Ishikawa (cell line): ENCODE measurements at regions not wholly inside any gene's neighbourhood (a gene's known extent, or its start where the extent isn't known, plus 50 kb on each side); places are given as distances from the start of the nearest gene placed in this dataset.

Experiments
- CEBPB ChIP-seq: IDR thresholded peaks from 2 replicates; pipeline ENCODE4 v1.6.1; 2012
- CREB1 ChIP-seq: IDR thresholded peaks from 2 replicates; pipeline ENCODE4 v1.6.1; 2012; ENCODE audit warnings: low read depth
- EGR1 ChIP-seq: IDR thresholded peaks from 2 replicates; pipeline ENCODE4 v1.6.1; 2012
- EP300 ChIP-seq: IDR thresholded peaks from 2 replicates; pipeline ENCODE4 v1.6.1; 2012; ENCODE audit warnings: borderline replicate concordance
- FOXM1 ChIP-seq: IDR thresholded peaks from 2 replicates; pipeline ENCODE4 v1.6.1; 2012; ENCODE audit warnings: low read depth, borderline replicate concordance
- NFIC ChIP-seq: IDR thresholded peaks from 2 replicates; pipeline ENCODE4 v1.6.1; 2012
- RAD21 ChIP-seq: IDR thresholded peaks from 2 replicates; pipeline ENCODE4 v1.6.1; 2012; ENCODE audit warnings: low read depth
- TAF1 ChIP-seq: IDR thresholded peaks from 2 replicates; pipeline ENCODE4 v1.6.1; 2012; ENCODE audit warnings: low read depth, mild to moderate bottlenecking
- TCF12 ChIP-seq: IDR thresholded peaks from 2 replicates; pipeline ENCODE4 v1.6.1; 2012; ENCODE audit warnings: low read depth
- TEAD4 ChIP-seq: IDR thresholded peaks from 2 replicates; pipeline ENCODE4 v1.6.1; 2012
- YY1 ChIP-seq: IDR thresholded peaks from 2 replicates; pipeline ENCODE4 v1.6.1; 2012; ENCODE audit warnings: low read depth
- ZBTB7A ChIP-seq: IDR thresholded peaks from 2 replicates; pipeline ENCODE4 v1.6.1; 2012; ENCODE audit warnings: low read depth
- TF ChIP-seq, protein P1 (sequence below): IDR thresholded peaks from 2 replicates; pipeline ENCODE4 v1.6.1; 2012
- TF ChIP-seq, protein P2 (sequence below): IDR thresholded peaks from 2 replicates; pipeline ENCODE4 v1.6.1; 2012
- TF ChIP-seq, protein P3 (sequence below): IDR thresholded peaks from 2 replicates; pipeline ENCODE4 v1.6.1; 2012; ENCODE audit warnings: low read depth, mild to moderate bottlenecking

DNA sequence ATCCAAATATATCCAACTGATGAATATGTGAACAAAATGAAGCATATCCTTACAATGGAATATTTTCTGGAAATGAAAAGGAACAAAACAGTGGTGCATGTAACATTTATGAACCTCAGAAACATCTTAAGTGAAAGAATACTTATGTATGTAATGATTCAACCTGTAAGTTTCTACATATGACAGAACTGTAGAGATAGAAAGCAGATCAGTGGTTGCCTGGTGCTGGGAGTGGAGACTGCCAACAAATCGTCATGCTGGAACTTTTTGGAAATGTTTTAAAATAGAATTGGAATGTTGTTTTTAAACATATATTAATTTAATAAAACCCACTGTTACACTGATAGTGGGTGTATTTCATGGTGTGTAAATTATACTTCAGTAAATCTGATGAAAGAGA lies 667.5 kb downstream of the RAPGEF2 start:
- TF ChIP-seq FOXM1: no peak

DNA sequence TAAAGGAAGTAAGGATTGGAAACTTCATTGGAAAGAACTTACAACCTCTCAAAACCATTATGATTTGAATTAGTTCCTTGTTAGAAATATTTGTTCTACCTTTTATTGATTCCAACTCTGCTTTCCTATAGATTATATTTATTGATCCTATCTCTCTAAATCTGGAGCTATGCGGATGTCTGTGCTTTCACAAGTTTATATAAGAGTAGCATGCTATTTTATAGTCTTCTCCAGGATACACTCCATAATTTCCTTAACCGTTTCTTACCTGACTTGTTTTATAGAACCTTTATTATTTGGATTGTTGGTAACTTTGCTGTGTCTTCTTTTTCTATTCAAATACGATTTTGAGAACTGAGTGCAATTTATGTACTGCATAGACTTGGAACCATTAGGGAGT lies 668.1 kb downstream of the RAPGEF2 start:
- TF ChIP-seq ZBTB7A (no peak), RAD21 (no peak), EP300 (no peak), TAF1 (no peak), NFIC (no peak), TEAD4 (no peak), CEBPB (no peak), FOXM1 (no peak), EGR1 (no peak), TCF12 (no peak), CREB1 (no peak), YY1 (no peak)
- TF ChIP-seq, protein P1, sequence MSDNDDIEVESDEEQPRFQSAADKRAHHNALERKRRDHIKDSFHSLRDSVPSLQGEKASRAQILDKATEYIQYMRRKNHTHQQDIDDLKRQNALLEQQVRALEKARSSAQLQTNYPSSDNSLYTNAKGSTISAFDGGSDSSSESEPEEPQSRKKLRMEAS: no peak
- TF ChIP-seq, protein P2, sequence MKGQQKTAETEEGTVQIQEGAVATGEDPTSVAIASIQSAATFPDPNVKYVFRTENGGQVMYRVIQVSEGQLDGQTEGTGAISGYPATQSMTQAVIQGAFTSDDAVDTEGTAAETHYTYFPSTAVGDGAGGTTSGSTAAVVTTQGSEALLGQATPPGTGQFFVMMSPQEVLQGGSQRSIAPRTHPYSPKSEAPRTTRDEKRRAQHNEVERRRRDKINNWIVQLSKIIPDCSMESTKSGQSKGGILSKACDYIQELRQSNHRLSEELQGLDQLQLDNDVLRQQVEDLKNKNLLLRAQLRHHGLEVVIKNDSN: no peak
- TF ChIP-seq, protein P3, sequence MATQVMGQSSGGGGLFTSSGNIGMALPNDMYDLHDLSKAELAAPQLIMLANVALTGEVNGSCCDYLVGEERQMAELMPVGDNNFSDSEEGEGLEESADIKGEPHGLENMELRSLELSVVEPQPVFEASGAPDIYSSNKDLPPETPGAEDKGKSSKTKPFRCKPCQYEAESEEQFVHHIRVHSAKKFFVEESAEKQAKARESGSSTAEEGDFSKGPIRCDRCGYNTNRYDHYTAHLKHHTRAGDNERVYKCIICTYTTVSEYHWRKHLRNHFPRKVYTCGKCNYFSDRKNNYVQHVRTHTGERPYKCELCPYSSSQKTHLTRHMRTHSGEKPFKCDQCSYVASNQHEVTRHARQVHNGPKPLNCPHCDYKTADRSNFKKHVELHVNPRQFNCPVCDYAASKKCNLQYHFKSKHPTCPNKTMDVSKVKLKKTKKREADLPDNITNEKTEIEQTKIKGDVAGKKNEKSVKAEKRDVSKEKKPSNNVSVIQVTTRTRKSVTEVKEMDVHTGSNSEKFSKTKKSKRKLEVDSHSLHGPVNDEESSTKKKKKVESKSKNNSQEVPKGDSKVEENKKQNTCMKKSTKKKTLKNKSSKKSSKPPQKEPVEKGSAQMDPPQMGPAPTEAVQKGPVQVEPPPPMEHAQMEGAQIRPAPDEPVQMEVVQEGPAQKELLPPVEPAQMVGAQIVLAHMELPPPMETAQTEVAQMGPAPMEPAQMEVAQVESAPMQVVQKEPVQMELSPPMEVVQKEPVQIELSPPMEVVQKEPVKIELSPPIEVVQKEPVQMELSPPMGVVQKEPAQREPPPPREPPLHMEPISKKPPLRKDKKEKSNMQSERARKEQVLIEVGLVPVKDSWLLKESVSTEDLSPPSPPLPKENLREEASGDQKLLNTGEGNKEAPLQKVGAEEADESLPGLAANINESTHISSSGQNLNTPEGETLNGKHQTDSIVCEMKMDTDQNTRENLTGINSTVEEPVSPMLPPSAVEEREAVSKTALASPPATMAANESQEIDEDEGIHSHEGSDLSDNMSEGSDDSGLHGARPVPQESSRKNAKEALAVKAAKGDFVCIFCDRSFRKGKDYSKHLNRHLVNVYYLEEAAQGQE: no peak

DNA sequence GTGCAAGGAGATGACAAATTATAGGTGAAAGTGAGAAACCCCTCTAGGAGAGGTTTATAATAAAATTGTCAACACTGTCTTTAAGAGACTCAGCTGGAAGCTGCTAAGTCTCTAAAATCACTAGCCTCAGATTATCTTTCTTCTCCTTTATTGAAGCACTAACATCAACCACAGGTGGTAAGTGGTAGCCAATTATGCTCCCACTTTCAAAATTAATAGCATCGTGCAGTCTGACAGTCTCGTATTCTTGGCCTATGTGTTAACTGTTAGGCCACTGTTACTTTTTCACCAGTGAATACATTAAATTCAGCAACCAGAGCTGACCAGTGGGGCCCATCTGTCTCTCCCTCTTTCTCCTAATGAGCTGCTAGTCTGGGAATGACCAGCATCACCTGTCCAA lies 674.1 kb downstream of the RAPGEF2 start:
- TF ChIP-seq CEBPB (no peak), RAD21 (no peak), FOXM1 (no peak), NFIC (no peak), TEAD4 (no peak), EGR1 (no peak), ZBTB7A (no peak), CREB1 (no peak), YY1 (no peak), TAF1 (no peak), TCF12 (no peak)
- TF ChIP-seq, protein P2: no peak
- TF ChIP-seq, protein P3: no peak

DNA sequence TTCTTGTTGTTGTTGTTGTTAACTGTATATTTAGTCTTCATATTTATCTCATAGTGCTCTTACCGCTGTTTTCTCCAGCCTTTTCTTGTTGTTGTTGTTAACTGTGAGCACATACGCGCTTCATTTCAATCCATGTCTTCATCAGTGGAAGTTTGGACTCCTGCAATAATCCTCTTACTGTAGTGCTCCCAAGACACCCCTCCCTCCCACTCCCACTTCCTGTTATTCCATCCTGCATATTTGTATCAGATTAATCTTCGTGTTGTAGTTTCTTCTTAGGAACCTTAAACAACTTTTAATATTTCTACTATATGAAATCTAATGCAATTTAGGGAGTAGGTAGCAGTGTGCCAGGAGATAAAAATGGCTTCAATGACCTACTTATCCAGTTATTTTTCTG lies 674.8 kb downstream of the RAPGEF2 start:
- no peak for TF ChIP-seq CEBPB

DNA sequence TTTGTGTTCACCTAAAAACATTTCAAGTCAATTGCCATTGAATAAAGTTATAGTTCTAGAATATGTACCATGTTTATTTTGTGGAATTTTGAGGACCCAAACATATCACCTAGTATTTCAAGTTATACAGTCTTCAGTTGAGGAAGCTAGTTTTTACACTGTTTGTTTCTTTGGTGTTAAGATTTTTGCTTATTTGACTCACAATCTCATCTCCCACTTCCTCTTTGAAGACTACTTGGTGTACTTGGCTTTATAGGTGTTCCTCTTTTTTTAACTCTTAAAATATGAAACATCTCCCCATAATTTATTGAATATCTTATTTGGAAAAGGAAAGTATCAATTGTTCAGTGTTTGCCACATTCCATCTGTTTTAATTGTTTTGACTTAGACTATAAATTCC lies 675.4 kb downstream of the RAPGEF2 start:
- no peak for TF ChIP-seq FOXM1

DNA sequence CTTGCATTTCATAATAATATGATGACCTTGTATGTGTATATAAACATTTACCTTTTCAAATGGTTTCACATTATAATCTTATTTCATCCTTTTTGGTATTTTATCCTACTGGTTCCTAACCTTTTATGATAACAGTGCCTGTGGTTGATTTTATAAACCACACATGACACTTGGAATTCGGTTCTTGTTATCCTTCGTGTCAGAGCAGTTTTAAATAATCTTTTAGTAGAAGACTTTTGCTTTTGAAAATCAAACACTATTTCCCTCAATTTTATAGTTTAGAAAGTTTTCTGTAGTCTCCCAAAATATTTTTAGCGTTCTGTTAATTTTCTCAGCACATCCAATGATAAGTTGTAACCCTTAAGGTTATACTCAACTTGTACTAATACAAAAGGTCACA lies 676.8 kb downstream of the RAPGEF2 start:
- TF ChIP-seq EP300 (no peak), CEBPB (no peak)
- TF ChIP-seq, protein P3: no peak
